ENCODE measurements at regions not wholly inside any gene's neighbourhood (a gene's known extent, or its start where the extent isn't known, plus 50 kb on each side); places are given as distances from the start of the nearest gene placed in this dataset.

GRCh38 chr17:77480509-77481215 lies 339.9 kb downstream of the SEC14L1 start:
- H3K4me3 Mint-ChIP-seq, result no peak overlapping the region
- H3K27ac Mint-ChIP-seq, result peak overlapping the region in 6 of 10 donors; percentile 37 to 97 (median 92)
- DNase-seq (no peak), ATAC-seq (no peak)
- H3K4me1 Mint-ChIP-seq, result peaks cover 34 to 53% (median 50%) of the 10 kb centered on the region in 4 donors
- POLR2A ChIA-PET, result interaction anchor here (0.6 to 3.6 kb wide), 11 partner anchors 8 to 150 kb away, joined by 3 to 24 read pairs (median 5); no protein-coding TSS in a partner anchor
- H3K9me3 Mint-ChIP-seq, result no peaks in the 10 kb centered on the region
- no peaks in the 10 kb centered on the region for H3K27me3 Mint-ChIP-seq
- H3K36me3 Mint-ChIP-seq, result peaks cover 0 to 25% (median 1%) of the 10 kb centered on the region in 3 donors

- H3K27me3 Mint-ChIP-seq, result no peaks in the 10 kb centered on the region
- H3K9me3 Mint-ChIP-seq, result no peaks in the 10 kb centered on the region
- POLR2A ChIA-PET, result interaction anchor here (0.7 to 3.6 kb wide), 12 partner anchors 9 to 106 kb away, joined by 3 to 24 read pairs (median 6); no protein-coding TSS in a partner anchor
- DNase-seq, result no peak
- H3K27ac Mint-ChIP-seq, result peak overlapping the region; percentile 37 to 92 (median 86)
- H3K4me3 Mint-ChIP-seq, result peak overlapping the region in 5 of 10 donors; percentile 19 to 55 (median 38)
- peaks cover 34 to 51% (median 44%) of the 10 kb centered on the region in 4 donors for H3K4me1 Mint-ChIP-seq
- no peak for ATAC-seq
- peaks cover 0 to 32% (median 5%) of the 10 kb centered on the region in 3 donors for H3K36me3 Mint-ChIP-seq
Observed at GRCh38 chr17:77481476-77482374, 341.0 kb downstream of the SEC14L1 start.

- peak overlapping the region in 5 of 10 donors; percentile 43 to 89 (median 85) for H3K27ac Mint-ChIP-seq
- peaks cover 0 to 31% (median 5%) of the 10 kb centered on the region in 3 donors for H3K36me3 Mint-ChIP-seq
- DNase-seq, result no peak
- POLR2A ChIA-PET, result interaction anchor here (0.7 to 3.6 kb wide), 17 partner anchors 9 to 150 kb away, joined by 3 to 24 read pairs (median 6); no protein-coding TSS in a partner anchor
- H3K9me3 Mint-ChIP-seq, result no peaks in the 10 kb centered on the region
- H3K4me1 Mint-ChIP-seq, result peaks cover 28 to 44% (median 35%) of the 10 kb centered on the region in 4 donors
- ATAC-seq, result no peak
- H3K4me3 Mint-ChIP-seq, result no peak overlapping the region
- H3K27me3 Mint-ChIP-seq, result no peaks in the 10 kb centered on the region
Observed at GRCh38 chr17:77482375-77483127, 341.8 kb downstream of the SEC14L1 start.

DNA sequence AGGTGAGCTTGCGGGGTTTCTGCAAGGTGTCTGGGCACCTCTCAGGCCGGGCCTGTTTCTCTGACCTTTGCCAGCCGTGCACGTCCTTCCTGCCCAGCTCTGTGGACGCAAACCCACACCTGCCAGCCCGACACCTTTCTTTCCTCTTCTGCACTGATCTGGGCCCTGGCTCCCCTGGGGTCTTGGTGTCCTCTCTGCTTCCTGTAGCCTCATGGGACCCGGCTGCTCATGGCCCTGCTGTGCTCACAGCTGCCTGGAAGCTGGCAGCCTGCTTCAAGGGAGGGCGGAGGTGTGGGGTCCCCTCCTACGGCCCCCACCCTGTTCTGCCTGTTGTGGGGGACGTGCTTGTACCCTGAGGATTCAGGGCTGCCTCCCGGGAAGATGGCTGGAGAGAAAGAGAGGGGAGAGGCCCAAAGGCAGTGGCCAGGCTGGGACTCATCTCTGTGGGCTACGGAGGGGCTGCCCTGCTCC lies 342.4 kb downstream of the SEC14L1 start:
- no peak for ATAC-seq
- Mint-ChIP-seq H3K9me3 (no peaks in the 10 kb centered on the region), H3K4me3 (peak overlapping the region in 2 of 10 donors; percentile 18 to 36), H3K27ac (peak overlapping the region in 4 of 10 donors; percentile 34 to 85 (median 62)), H3K4me1 (peaks cover 26 to 41% (median 29%) of the 10 kb centered on the region in 4 donors), H3K36me3 (peaks cover 0 to 34% (median 7%) of the 10 kb centered on the region in 3 donors), H3K27me3 (no peaks in the 10 kb centered on the region)
- DNase-seq, result no peak
- POLR2A ChIA-PET, result interaction anchor here (0.7 to 3.6 kb wide), 16 partner anchors 9 to 151 kb away, joined by 3 to 24 read pairs (median 6); no protein-coding TSS in a partner anchor

GRCh38 chr17:77484111-77484510 lies 343.3 kb downstream of the SEC14L1 start:
- H3K27me3 Mint-ChIP-seq, result no peaks in the 10 kb centered on the region
- peaks cover 0 to 43% (median 7%) of the 10 kb centered on the region in 3 donors for H3K36me3 Mint-ChIP-seq
- no peak for DNase-seq
- ATAC-seq, result no peak
- H3K9me3 Mint-ChIP-seq, result no peaks in the 10 kb centered on the region
- H3K27ac Mint-ChIP-seq, result no peak overlapping the region
- H3K4me3 Mint-ChIP-seq, result no peak overlapping the region
- peaks cover 19 to 36% (median 23%) of the 10 kb centered on the region in 4 donors for H3K4me1 Mint-ChIP-seq
- POLR2A ChIA-PET, result interaction anchor here (1.5 to 3.6 kb wide), 5 partner anchors 10 to 84 kb away, joined by 4 to 24 read pairs (median 8); no protein-coding TSS in a partner anchor

DNA sequence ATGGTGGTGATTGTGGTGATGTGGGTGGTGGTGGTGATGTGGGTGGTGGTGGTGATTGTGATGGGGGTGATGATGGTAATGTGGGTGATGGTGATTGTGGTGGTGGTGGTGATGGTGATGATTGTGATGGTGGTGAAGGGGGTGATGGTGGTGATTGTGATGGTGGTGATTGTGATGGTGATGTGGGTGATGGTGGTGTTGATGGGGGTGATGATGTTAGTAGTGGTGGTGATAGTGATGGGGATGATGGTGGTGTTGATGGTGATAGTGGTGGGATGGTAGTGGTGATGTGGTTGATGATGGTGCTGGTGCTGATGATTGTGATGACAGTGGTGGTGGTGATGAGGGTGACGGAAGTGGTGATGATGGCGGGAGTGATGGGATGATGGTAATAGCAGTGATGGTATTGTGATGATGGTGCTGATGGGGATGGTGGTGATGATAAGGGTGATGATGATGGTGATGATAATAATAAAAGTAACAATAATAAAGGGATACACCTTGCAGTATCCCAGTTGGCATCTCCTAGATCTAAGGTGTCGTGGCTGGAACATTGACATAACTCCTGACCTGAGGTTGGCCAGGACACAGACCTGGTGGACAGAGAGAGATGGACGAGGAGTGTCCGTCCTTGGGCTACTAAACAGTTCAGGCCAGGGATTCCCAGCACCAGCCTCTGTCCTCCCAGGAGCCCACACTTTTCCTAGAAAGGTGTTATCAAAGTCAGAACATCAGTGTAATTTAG lies 344.5 kb downstream of the SEC14L1 start:
- H3K27ac Mint-ChIP-seq, result no peak overlapping the region
- no peak overlapping the region for H3K4me3 Mint-ChIP-seq
- H3K36me3 Mint-ChIP-seq, result peaks cover 0 to 46% (median 8%) of the 10 kb centered on the region in 3 donors

DNA sequence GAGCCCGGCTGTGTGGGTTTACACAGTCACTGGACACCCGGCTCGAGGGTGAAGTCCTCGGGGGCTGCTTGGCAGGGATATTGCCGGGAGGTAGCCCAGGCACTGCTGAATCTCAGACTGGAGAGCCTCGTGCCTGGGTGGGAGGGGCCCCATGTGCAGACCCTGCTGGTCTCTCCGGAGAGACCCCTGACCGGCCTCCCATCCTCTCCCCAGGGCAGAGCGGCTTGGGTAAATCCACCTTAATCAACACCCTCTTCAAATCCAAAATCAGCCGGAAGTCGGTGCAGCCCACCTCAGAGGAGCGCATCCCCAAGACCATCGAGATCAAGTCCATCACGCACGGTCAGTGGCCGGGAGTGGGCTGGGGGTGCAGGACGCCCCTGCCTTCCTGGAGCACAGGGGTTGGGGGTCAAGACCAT lies 346.5 kb downstream of the SEC14L1 start:
- Mint-ChIP-seq H3K36me3 (peaks cover 0 to 52% (median 8%) of the 10 kb centered on the region in 3 donors), H3K4me1 (peaks cover 0 to 28% (median 17%) of the 10 kb centered on the region in 4 donors), H3K4me3 (no peak overlapping the region), H3K27me3 (no peaks in the 10 kb centered on the region), H3K27ac (peak overlapping the region in 4 of 10 donors; percentile 10 to 75 (median 34)), H3K9me3 (no peaks in the 10 kb centered on the region)
- no peak for ATAC-seq
- DNase-seq, result no peak
- POLR2A ChIA-PET, result interaction anchor here (0.7 to 8.4 kb wide), 3 partner anchors 52 to 156 kb away, joined by 3 to 243 read pairs (median 4); no protein-coding TSS in a partner anchor

More for the DNA sequence above, 344.5 kb downstream of the SEC14L1 start:
- DNase-seq (no peak), ATAC-seq (peak; percentile 19 to 43)
- Mint-ChIP-seq H3K4me1 (peaks cover 8 to 28% (median 16%) of the 10 kb centered on the region in 4 donors), H3K27me3 (no peaks in the 10 kb centered on the region), H3K9me3 (no peaks in the 10 kb centered on the region)
- POLR2A ChIA-PET, result interaction anchor here (0.9 to 1.7 kb wide), 4 partner anchors 9 to 57 kb away, joined by 3 to 4 read pairs (median 4); no protein-coding TSS in a partner anchor

DNA sequence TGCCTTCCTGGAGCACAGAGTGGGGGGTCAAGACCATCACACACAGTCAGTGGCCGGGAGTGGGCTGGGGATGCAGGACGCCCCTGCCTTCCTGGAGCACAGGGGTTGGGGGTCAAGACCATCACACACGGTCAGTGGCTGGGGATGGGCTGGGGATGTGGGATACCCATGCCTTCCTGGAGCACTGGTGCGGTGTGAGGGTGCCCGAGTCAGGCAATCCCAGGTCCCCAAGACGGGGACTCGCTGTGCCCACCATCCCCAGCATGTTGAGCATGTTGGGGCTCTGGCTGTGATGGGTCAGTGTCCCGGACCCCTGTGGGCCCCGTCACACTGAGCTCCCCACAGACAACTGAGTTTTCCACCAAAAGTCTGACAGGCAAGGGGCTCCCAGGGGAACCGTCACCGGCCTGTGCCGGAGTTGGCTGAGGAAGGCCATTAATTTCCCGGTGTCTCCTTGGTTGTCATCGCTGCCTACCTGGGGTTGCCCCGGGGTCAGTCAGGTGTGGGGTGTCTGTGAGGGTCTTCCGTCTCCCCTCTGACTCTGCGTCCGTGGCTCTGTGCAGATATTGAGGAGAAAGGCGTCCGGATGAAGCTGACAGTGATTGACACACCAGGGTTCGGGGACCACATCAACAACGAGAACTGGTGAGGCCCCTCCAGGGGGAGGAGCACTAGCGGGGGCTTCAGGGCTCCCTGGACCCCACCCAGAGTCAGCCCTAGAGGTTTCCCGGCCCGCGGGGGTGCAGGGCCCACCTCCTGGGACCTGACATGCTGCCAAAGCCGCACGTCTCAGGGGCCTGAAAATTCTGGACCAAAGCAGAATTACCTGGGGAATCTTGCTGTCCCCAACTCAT lies 347.1 kb downstream of the SEC14L1 start:
- no peak for ATAC-seq
- POLR2A ChIA-PET, result interaction anchor here (0.7 to 8.4 kb wide), 4 partner anchors 28 to 157 kb away, joined by 3 to 243 read pairs (median 4); no protein-coding TSS in a partner anchor
- Mint-ChIP-seq H3K27me3 (no peaks in the 10 kb centered on the region), H3K27ac (peak overlapping the region in 6 of 10 donors; percentile 31 to 91 (median 70)), H3K36me3 (peaks cover 0 to 59% (median 9%) of the 10 kb centered on the region in 3 donors), H3K4me1 (peaks cover 0 to 33% (median 17%) of the 10 kb centered on the region in 4 donors), H3K4me3 (no peak overlapping the region), H3K9me3 (no peaks in the 10 kb centered on the region)
- no peak for DNase-seq

DNA sequence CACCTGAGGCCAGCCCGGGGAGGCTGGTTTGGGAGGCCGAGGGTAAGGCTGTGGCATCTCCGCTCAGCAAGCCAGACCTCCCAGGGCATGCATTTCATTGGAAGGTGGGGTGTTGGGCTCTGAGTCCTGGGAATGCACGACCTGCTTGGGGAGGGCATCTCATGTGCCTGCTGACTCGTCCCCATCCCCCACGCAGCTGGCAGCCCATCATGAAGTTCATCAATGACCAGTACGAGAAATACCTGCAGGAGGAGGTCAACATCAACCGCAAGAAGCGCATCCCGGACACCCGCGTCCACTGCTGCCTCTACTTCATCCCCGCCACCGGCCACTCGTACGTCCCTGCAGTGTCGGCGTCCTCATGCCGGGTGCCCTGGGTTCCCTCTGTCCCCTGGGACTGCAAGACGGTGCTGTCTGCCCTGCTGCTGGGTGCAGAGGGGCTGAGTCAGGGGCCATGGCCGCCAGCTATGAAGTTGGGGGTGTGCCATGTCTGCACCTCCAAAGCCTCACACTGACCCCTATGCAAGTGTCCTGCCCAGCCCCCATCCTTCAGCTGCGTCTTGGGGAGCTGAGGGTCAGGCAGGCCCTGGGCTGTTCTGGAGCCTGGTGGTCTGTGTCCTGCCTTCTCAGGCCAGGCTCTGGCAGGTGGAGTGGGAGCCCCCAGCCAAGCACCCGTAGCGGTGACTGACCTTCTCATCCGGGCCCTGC lies 347.9 kb downstream of the SEC14L1 start:
- Mint-ChIP-seq H3K27me3 (no peaks in the 10 kb centered on the region), H3K4me3 (no peak overlapping the region), H3K9me3 (no peaks in the 10 kb centered on the region), H3K27ac (peak overlapping the region in 8 of 10 donors; percentile 11 to 91 (median 42)), H3K4me1 (peaks cover 0 to 37% (median 17%) of the 10 kb centered on the region in 4 donors), H3K36me3 (peaks cover 0 to 65% (median 9%) of the 10 kb centered on the region in 3 donors)
- no peak for ATAC-seq
- POLR2A ChIA-PET, result interaction anchor here (1.0 to 9.2 kb wide), 7 partner anchors 28 to 162 kb away, joined by 3 to 243 read pairs (median 6); no protein-coding TSS in a partner anchor
- no peak for DNase-seq

All from naive thymus-derived CD8-positive, alpha-beta T cell (primary cell).